ENCODE measurements at regions not wholly inside any gene's neighbourhood (a gene's known extent, or its start where the extent isn't known, plus 50 kb on each side); places are given as distances from the start of the nearest gene placed in this dataset.

- no peak for DNase-seq (ENCODE audit: low read depth in 1 of 2, low spot score in 1 of 2)
These were observed 198.6 kb upstream of the CAMK1G start for GRCh38 chr1:209384710-209385550.

- no peak for DNase-seq (ENCODE audit: low read depth in 1 of 2, low spot score in 1 of 2)
These were observed 197.4 kb upstream of the CAMK1G start for GRCh38 chr1:209386156-209386555.

GRCh38 chr1:209387271-209387968 lies 196.1 kb upstream of the CAMK1G start:
- no peak for DNase-seq (ENCODE audit: low read depth in 1 of 2, low spot score in 1 of 2)

- no peak for DNase-seq (ENCODE audit: low read depth in 1 of 2, low spot score in 1 of 2)
These were observed 195.6 kb upstream of the CAMK1G start for GRCh38 chr1:209387969-209388329.

- DNase-seq (ENCODE audit: low read depth in 1 of 2, low spot score in 1 of 2) = no peak
These were observed 195.2 kb upstream of the CAMK1G start for GRCh38 chr1:209388358-209388757.

GRCh38 chr1:209389258-209389657 lies 194.3 kb upstream of the CAMK1G start:
- DNase-seq (ENCODE audit: low read depth in 1 of 2, low spot score in 1 of 2) = no peak

GRCh38 chr1:209389975-209390374 lies 193.5 kb upstream of the CAMK1G start:
- DNase-seq (ENCODE audit: low read depth in 1 of 2, low spot score in 1 of 2) = no peak

GRCh38 chr1:209390764-209391163 lies 192.8 kb upstream of the CAMK1G start:
- DNase-seq (ENCODE audit: low read depth in 1 of 2, low spot score in 1 of 2) = no peak

GRCh38 chr1:209391792-209392191 lies 191.7 kb upstream of the CAMK1G start:
- DNase-seq (ENCODE audit: low read depth in 1 of 2, low spot score in 1 of 2) = no peak

GRCh38 chr1:209395169-209395568 lies 188.3 kb upstream of the CAMK1G start:
- no peak for DNase-seq (ENCODE audit: low read depth in 1 of 2, low spot score in 1 of 2)

- DNase-seq (ENCODE audit: low read depth in 1 of 2, low spot score in 1 of 2) = no peak
These were observed 186.1 kb upstream of the CAMK1G start for GRCh38 chr1:209397371-209397770.

- DNase-seq (ENCODE audit: low read depth in 1 of 2, low spot score in 1 of 2) = no peak
These were observed 185.6 kb upstream of the CAMK1G start for GRCh38 chr1:209397910-209398309.

- DNase-seq (ENCODE audit: low read depth in 1 of 2, low spot score in 1 of 2) = no peak
These were observed 185.1 kb upstream of the CAMK1G start for GRCh38 chr1:209398313-209398991.

GRCh38 chr1:209399800-209400199 lies 183.7 kb upstream of the CAMK1G start:
- no peak for DNase-seq (ENCODE audit: low read depth in 1 of 2, low spot score in 1 of 2)

- no peak for DNase-seq (ENCODE audit: low read depth in 1 of 2, low spot score in 1 of 2)
These were observed 182.9 kb upstream of the CAMK1G start for GRCh38 chr1:209400351-209401220.

GRCh38 chr1:209402697-209403096 lies 180.8 kb upstream of the CAMK1G start:
- no peak for DNase-seq (ENCODE audit: low read depth in 1 of 2, low spot score in 1 of 2)

- no peak for DNase-seq (ENCODE audit: low read depth in 1 of 2, low spot score in 1 of 2)
These were observed 179.6 kb upstream of the CAMK1G start for GRCh38 chr1:209403921-209404320.

GRCh38 chr1:209404577-209404976 lies 178.9 kb upstream of the CAMK1G start:
- DNase-seq (ENCODE audit: low read depth in 1 of 2, low spot score in 1 of 2) = no peak

GRCh38 chr1:209405183-209405814 lies 178.2 kb upstream of the CAMK1G start:
- no peak for DNase-seq (ENCODE audit: low read depth in 1 of 2, low spot score in 1 of 2)

GRCh38 chr1:209406168-209406567 lies 177.3 kb upstream of the CAMK1G start:
- DNase-seq (ENCODE audit: low read depth in 1 of 2, low spot score in 1 of 2) = no peak

GRCh38 chr1:209406595-209406994 lies 176.9 kb upstream of the CAMK1G start:
- DNase-seq (ENCODE audit: low read depth in 1 of 2, low spot score in 1 of 2) = no peak

Data from stimulated activated CD4-positive, alpha-beta T cell treated with anti-CD3 and anti-CD28 coated beads, Interleukin-15, amount 100 ng/mL, for 1 hour (primary cell).